DND-41 (cell line): ENCODE measurements at regions not wholly inside any gene's neighbourhood (a gene's known extent, or its start where the extent isn't known, plus 50 kb on each side); places are given as distances from the start of the nearest gene placed in this dataset.

Experiments used
- ATAC-seq: fragments of 200-7000 bp; cut with Tn5 transposase; 3 replicates; pipeline ENCODE4 v1.9.1; 2021; ENCODE audit warnings: low read depth; ENCODE audit not compliant: insufficient read depth
- DNase-seq: peaks from one replicate; pipeline ENCODE4 v3.0.0-alpha.2; 2020
- H2AFZ ChIP-seq: 2 replicates; pipeline ENCODE4 v1.6.0; 2012; ENCODE audit warnings: low read depth, low read length
- H3K27ac ChIP-seq: 2 replicates; pipeline ENCODE4 v1.5.1; 2012; ENCODE audit warnings: low read length, inconsistent platforms
- H3K27me3 ChIP-seq: fragments of 200-600 bp; sonication (generic); 2 replicates; pipeline ENCODE4 v1.6.0; 2012; ENCODE audit warnings: low read length, mild to moderate bottlenecking, inconsistent platforms; ENCODE audit not compliant: insufficient read depth, poor library complexity
- H3K36me3 ChIP-seq: 2 replicates; pipeline ENCODE4 v1.5.1; 2012; ENCODE audit warnings: low read length, inconsistent platforms; ENCODE audit not compliant: insufficient read depth
- H3K4me1 ChIP-seq: 2 replicates; pipeline ENCODE4 v1.5.1; 2012; ENCODE audit warnings: mild to moderate bottlenecking, low read length; ENCODE audit not compliant: insufficient read depth
- H3K4me2 ChIP-seq: 2 replicates; pipeline ENCODE4 v1.6.0; 2012; ENCODE audit warnings: mild to moderate bottlenecking, moderate library complexity, low read length, inconsistent platforms; ENCODE audit not compliant: insufficient read depth
- H3K4me3 ChIP-seq, 2 experiments: fragments of 200-600 bp in 1 of 2; shearing (Covaris generic) in 1 of 2; 2 replicates each; pipeline ENCODE4 v1.5.1; 2012 to 2016; ENCODE audit warnings: inconsistent platforms in 2 of 2, low read length in 2 of 2, mild to moderate bottlenecking in 2 of 2, low read depth in 1 of 2, moderate library complexity in 1 of 2
- H3K79me2 ChIP-seq: 2 replicates; pipeline ENCODE4 v1.6.0; 2012; ENCODE audit warnings: low read length, inconsistent platforms; ENCODE audit not compliant: insufficient read depth
- H3K9ac ChIP-seq: 2 replicates; pipeline ENCODE4 v1.6.0; 2012; ENCODE audit warnings: low read depth, mild to moderate bottlenecking, inconsistent platforms, low read length, moderate library complexity
- H3K9me3 ChIP-seq: 2 replicates; pipeline ENCODE4 v1.5.1; 2012; ENCODE audit warnings: low read length, moderate library complexity, mild to moderate bottlenecking, inconsistent platforms; ENCODE audit not compliant: insufficient read depth, severe bottlenecking
- H4K20me1 ChIP-seq: 2 replicates; pipeline ENCODE4 v1.6.0; 2012; ENCODE audit warnings: low read length; ENCODE audit not compliant: insufficient read depth
- CTCF ChIP-seq: IDR thresholded peaks from 2 replicates; pipeline ENCODE4 v1.5.1; 2012; ENCODE audit warnings: borderline replicate concordance, low read length, moderate library complexity, mild to moderate bottlenecking; ENCODE audit not compliant: poor library complexity, severe bottlenecking; ENCODE audit errors: extremely low read depth
- EZH2 ChIP-seq: IDR thresholded peaks from 3 replicates; pipeline ENCODE4 v1.6.1; 2012; ENCODE audit warnings: borderline replicate concordance, low read depth, mild to moderate bottlenecking, moderate library complexity, low read length, inconsistent platforms; ENCODE audit not compliant: severe bottlenecking

DNA sequence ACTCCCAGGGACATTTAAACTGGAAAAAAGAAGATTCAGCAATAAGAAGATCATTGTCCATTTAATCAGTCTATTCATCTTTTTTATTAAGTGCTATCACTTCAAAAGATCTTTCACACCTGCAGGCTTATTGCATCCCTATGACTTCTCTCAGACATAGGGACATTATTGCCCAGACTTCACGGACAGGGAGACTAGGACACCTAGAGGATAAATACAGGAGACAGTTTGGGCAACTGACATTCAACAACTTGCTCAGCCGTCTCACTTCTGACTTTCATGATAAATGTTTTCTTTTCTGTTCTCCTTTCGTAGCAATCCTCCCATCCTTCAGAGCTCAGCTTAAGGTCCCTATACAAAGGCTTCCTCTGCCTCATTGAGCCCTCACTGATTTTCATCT, 84.3 kb downstream of the TMEM30B start:
- Histone ChIP-seq H3K27ac (no peak overlapping the region), H3K9ac (no peak overlapping the region), H3K27me3 (peaks cover 3% of the 10 kb centered on the region), H3K4me3 (no peak overlapping the region), H3K79me2 (no peaks in the 10 kb centered on the region), H3K36me3 (no peaks in the 10 kb centered on the region), H3K4me2 (no peak overlapping the region), H4K20me1 (no peaks in the 10 kb centered on the region), H3K4me1 (no peaks in the 10 kb centered on the region), H3K9me3 (no peaks in the 10 kb centered on the region), H2AFZ (no peak overlapping the region)
- TF ChIP-seq CTCF (no peak), EZH2 (no peak)
- DNase-seq (no peak), ATAC-seq (no peak)

DNA sequence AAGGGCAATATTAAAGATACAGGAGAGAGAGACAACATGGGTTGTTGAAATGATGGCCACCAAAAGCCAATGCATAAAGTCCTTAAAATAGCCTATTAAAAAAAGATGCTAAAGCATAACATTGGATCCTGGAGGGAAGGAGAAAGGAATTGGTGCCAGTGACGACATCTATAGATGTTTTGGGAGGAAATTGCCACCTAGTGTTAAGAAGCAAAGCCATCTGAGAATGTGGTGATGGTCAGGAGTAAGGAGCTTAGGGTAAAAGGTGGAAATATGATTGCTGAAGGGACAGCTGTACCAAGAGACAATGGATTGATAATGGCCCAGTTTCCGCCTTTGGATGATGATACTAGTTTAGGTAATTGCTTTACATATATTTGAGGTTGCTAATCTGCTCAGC, 85.1 kb downstream of the TMEM30B start:
- H3K79me2 ChIP-seq: no peaks in the 10 kb centered on the region
- H3K4me3 ChIP-seq: no peak overlapping the region
- H3K9me3 ChIP-seq: no peaks in the 10 kb centered on the region
- TF ChIP-seq CTCF (no peak), EZH2 (no peak)
- no peaks in the 10 kb centered on the region for H3K36me3 ChIP-seq
- H2AFZ ChIP-seq: no peak overlapping the region
- no peak overlapping the region for H3K27ac ChIP-seq
- ATAC-seq (no peak), DNase-seq (no peak)
- no peak overlapping the region for H3K9ac ChIP-seq
- H3K4me2 ChIP-seq: no peak overlapping the region
- peaks cover 3% of the 10 kb centered on the region for H3K27me3 ChIP-seq
- no peaks in the 10 kb centered on the region for H3K4me1 ChIP-seq
- H4K20me1 ChIP-seq: no peaks in the 10 kb centered on the region

DNA sequence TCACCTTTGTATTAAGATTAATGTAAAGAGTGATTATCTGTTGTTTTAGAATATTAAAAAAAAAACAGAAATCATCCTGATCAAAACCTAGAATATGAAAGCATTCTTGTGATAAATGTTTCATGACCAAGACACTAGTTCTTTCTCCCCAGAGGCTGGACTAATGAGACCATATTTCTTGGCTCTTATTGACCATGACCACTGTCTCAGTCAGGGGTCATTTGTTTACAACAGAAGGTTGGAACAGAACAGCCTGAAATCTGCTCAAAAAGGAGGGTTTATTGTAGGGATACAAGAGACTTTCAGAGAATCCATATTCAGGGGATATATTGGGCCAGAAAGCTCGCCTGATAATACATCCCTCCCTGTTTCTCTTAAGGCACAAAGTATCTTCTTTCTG, 87.7 kb downstream of the TMEM30B start:
- no peaks in the 10 kb centered on the region for H3K9me3 ChIP-seq
- H4K20me1 ChIP-seq: no peaks in the 10 kb centered on the region
- H3K27ac ChIP-seq: no peak overlapping the region
- H3K4me3 ChIP-seq: no peak overlapping the region
- no peak for DNase-seq
- no peaks in the 10 kb centered on the region for H3K4me1 ChIP-seq
- no peak overlapping the region for H3K9ac ChIP-seq
- no peaks in the 10 kb centered on the region for H3K36me3 ChIP-seq
- H3K27me3 ChIP-seq: peaks cover 3% of the 10 kb centered on the region
- ATAC-seq: no peak
- no peak overlapping the region for H3K4me2 ChIP-seq
- no peaks in the 10 kb centered on the region for H3K79me2 ChIP-seq
- H2AFZ ChIP-seq: no peak overlapping the region
- TF ChIP-seq CTCF (no peak), EZH2 (no peak)

GRCh38 chr14:61192989-61193388, 88.1 kb downstream of the TMEM30B start:
- no peak for DNase-seq
- Histone ChIP-seq H3K27ac (no peak overlapping the region), H3K9me3 (no peaks in the 10 kb centered on the region), H3K9ac (no peak overlapping the region), H3K4me3 (no peak overlapping the region), H3K4me2 (no peak overlapping the region), H2AFZ (no peak overlapping the region), H3K79me2 (no peaks in the 10 kb centered on the region), H4K20me1 (no peaks in the 10 kb centered on the region), H3K27me3 (peaks cover 3% of the 10 kb centered on the region), H3K36me3 (no peaks in the 10 kb centered on the region), H3K4me1 (no peaks in the 10 kb centered on the region)
- TF ChIP-seq CTCF: no peak
- no peak for TF ChIP-seq EZH2
- no peak for ATAC-seq
